Mesendoderm (in vitro differentiated cells): ENCODE measurements at regions not wholly inside any gene's neighbourhood (a gene's known extent, or its start where the extent isn't known, plus 50 kb on each side); places are given as distances from the start of the nearest gene placed in this dataset.
A peak's percentile ranks its signal among the peaks of the same experiment; 100 is the strongest.

ENCODE experiments used
- DNase-seq: peaks from one replicate; pipeline ENCODE4 v3.0.0; 2013
- H2AK5ac ChIP-seq: 2 replicates; pipeline ENCODE4 v1.6.1; 2013; ENCODE audit warnings: low read length, inconsistent platforms
- H2BK120ac ChIP-seq: 2 replicates; pipeline ENCODE4 v1.6.1; 2013; ENCODE audit warnings: low read depth, mild to moderate bottlenecking, low read length, moderate library complexity, mixed read lengths
- H2BK15ac ChIP-seq: replicated peaks from 2 replicates; pipeline ENCODE4 v1.6.1; 2013; ENCODE audit warnings: low read depth, mild to moderate bottlenecking, moderate library complexity
- H2BK5ac ChIP-seq: 2 replicates; pipeline ENCODE4 v1.6.1; 2013; ENCODE audit warnings: low read length, inconsistent platforms
- H3K18ac ChIP-seq: 2 replicates; pipeline ENCODE4 v1.6.1; 2013; ENCODE audit warnings: mild to moderate bottlenecking, low read length, mixed read lengths
- H3K23ac ChIP-seq: one replicate; pipeline ENCODE4 v1.6.1; 2013; ENCODE audit warnings: low read length
- H3K27ac ChIP-seq: 2 replicates; pipeline ENCODE4 v1.5.1; 2013; ENCODE audit warnings: low read depth, mild to moderate bottlenecking, inconsistent platforms, low read length, moderate library complexity
- H3K27me3 ChIP-seq: 2 replicates; pipeline ENCODE4 v1.6.1; 2013; ENCODE audit warnings: low read length, control low read depth, mild to moderate bottlenecking, inconsistent platforms; ENCODE audit not compliant: insufficient read depth, poor library complexity
- H3K36me3 ChIP-seq: 2 replicates; pipeline ENCODE4 v1.6.1; 2013; ENCODE audit warnings: low read length, inconsistent platforms; ENCODE audit not compliant: control insufficient read depth, insufficient read depth
- H3K4ac ChIP-seq: one replicate; pipeline ENCODE4 v1.6.1; 2013; ENCODE audit warnings: low read depth, mild to moderate bottlenecking, low read length, moderate library complexity
- H3K4me1 ChIP-seq: 2 replicates; pipeline ENCODE4 v1.6.1; 2013; ENCODE audit warnings: low read depth, low read length, inconsistent platforms; ENCODE audit not compliant: control insufficient read depth
- H3K4me2 ChIP-seq: 2 replicates; pipeline ENCODE4 v1.6.1; 2013; ENCODE audit warnings: low read length
- H3K4me3 ChIP-seq: 2 replicates; pipeline ENCODE4 v1.5.1; 2013; ENCODE audit warnings: mild to moderate bottlenecking, low read length
- H3K56ac ChIP-seq: one replicate; pipeline ENCODE4 v1.6.1; 2013; ENCODE audit warnings: low read length
- H3K79me1 ChIP-seq: 2 replicates; pipeline ENCODE4 v1.6.1; 2013; ENCODE audit warnings: low read length, inconsistent platforms
- H3K79me2 ChIP-seq: 2 replicates; pipeline ENCODE4 v1.6.1; 2013; ENCODE audit warnings: mild to moderate bottlenecking, low read length; ENCODE audit not compliant: control insufficient read depth, insufficient read depth
- H3K9ac ChIP-seq: 2 replicates; pipeline ENCODE4 v1.6.1; 2013; ENCODE audit warnings: low read length, inconsistent platforms
- H4K5ac ChIP-seq: one replicate; pipeline ENCODE4 v1.6.1; 2013; ENCODE audit warnings: low read length
- H4K8ac ChIP-seq: one replicate; pipeline ENCODE4 v1.6.1; 2013; ENCODE audit warnings: low read depth, mild to moderate bottlenecking, control low read depth, low read length, moderate library complexity
- WGBS: extraction: QIAGEN DNeasy Blood & Tissue Kit; methylation state at CpG from one replicate; pipeline ENCODE4 v1.1.7; 2013; ENCODE audit warnings: low lambda C conversion rate, missing lambda C conversion rate; ENCODE audit not compliant: insufficient coverage; ENCODE audit errors: extremely low coverage; 5-methylcytosine and 5-hydroxymethylcytosine counted together

DNA sequence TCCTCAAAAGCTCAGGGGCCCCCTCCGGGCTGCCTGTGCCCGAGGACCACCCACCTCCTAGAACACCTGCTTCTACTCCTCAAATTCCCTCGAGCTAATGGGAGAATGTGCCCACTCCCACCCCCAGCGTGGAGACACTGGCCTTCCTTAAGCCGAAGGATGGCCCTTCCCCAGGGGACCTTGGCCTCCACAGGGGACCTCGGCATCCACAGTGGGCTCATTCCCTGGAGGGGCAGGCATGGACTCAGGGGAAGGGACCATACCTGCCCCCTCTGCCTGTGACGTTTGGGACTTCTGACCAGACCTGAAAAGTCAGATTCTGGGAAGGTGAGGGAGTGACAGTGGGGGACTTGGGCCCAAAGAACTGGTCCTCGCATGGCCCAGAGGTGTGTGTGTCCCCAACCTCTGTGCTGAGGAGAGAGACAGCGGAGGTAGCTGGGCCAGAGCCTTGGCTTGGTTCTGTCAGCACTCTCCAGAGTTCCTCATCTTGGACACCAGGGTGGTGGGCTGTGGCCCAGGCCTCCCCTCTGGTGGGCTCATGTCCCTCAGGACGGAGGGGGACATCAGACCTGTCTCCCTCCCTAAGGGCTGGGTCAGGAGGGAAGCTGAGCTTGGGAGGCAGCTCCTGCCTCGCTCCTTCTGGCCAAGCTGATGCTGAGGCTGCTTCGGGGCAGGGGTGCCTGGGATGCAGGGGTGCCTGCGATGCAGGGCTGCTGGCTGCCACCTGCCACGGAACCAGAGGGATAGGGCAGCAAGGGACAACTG is 240.4 kb downstream of the HAUS1 start:
- Histone ChIP-seq H3K4me3 (no peak overlapping the region), H3K56ac (no peak overlapping the region), H2BK120ac (no peak overlapping the region), H3K79me1 (peaks cover 16% of the 10 kb centered on the region), H3K4me1 (peaks cover 3% of the 10 kb centered on the region), H3K18ac (no peak overlapping the region), H3K23ac (no peak overlapping the region), H2BK5ac (no peak overlapping the region), H3K27me3 (no peaks in the 10 kb centered on the region), H4K5ac (no peak overlapping the region), H3K9ac (no peak overlapping the region), H3K4me2 (no peak overlapping the region), H3K36me3 (peaks cover under 1% of the 10 kb centered on the region), H3K27ac (no peak overlapping the region), H4K8ac (no peak overlapping the region), H2BK15ac (no peak overlapping the region), H3K4ac (no peak overlapping the region), H2AK5ac (no peak overlapping the region), H3K79me2 (peaks cover 2% of the 10 kb centered on the region)
- WGBS: no CpG with 5 or more reads among the region's 14 CpGs
- no peak for DNase-seq

DNA sequence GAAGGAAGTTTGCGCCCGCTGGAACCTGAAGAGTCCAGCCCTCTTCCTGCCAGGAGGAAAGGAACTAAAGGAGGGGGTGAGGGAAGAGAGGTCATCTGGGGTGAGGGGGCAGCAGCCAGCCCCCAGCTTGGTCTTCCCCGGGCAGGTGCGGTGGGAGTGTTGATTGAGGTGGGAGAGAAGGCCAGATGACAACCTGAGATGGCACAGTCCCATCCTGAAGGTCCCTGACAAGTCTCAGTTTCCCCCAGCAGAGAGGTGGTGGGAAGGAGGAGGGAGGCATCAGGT is 240.9 kb downstream of the HAUS1 start:
- no peak overlapping the region for H3K4me3 ChIP-seq
- no peak overlapping the region for H2AK5ac ChIP-seq
- no peak for DNase-seq
- H2BK5ac ChIP-seq: no peak overlapping the region
- peaks cover 2% of the 10 kb centered on the region for H3K36me3 ChIP-seq
- no peak overlapping the region for H2BK120ac ChIP-seq
- H2BK15ac ChIP-seq: no peak overlapping the region
- peaks cover 3% of the 10 kb centered on the region for H3K4me1 ChIP-seq
- H3K79me2 ChIP-seq: peaks cover 2% of the 10 kb centered on the region
- H3K9ac ChIP-seq: no peak overlapping the region
- H4K5ac ChIP-seq: no peak overlapping the region
- no peak overlapping the region for H3K27ac ChIP-seq
- no peaks in the 10 kb centered on the region for H3K27me3 ChIP-seq
- no peak overlapping the region for H3K4me2 ChIP-seq
- no peak overlapping the region for H3K4ac ChIP-seq
- H3K23ac ChIP-seq: no peak overlapping the region
- H3K56ac ChIP-seq: no peak overlapping the region
- H3K79me1 ChIP-seq: peaks cover 19% of the 10 kb centered on the region
- no peak overlapping the region for H3K18ac ChIP-seq
- no peak overlapping the region for H4K8ac ChIP-seq
- WGBS: no CpG with 5 or more reads among the region's 4 CpGs

DNA sequence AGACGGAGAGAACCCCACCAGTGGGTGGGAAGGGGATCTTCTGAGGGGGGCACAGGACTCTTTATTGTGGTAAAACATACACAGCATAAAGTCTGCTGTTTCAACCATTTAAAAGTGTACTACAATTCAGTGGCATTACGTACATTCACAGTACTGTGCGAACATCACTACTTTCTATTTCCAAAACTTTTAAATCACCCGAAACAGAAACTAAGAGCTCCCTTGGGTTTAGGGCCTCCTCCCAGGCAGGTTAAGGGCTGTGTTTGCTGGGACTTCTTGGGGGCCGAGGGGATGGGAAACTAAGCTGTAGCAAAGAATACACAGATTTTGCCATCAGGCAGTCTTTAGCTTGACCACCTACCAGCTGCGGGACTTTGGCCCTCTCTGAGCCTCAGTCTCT is 242.0 kb downstream of the HAUS1 start:
- peaks cover 18% of the 10 kb centered on the region for H3K79me1 ChIP-seq
- no peaks in the 10 kb centered on the region for H3K27me3 ChIP-seq
- no peaks in the 10 kb centered on the region for H3K79me2 ChIP-seq
- no peak overlapping the region for H2BK15ac ChIP-seq
- WGBS: no CpG with 5 or more reads among the region's 6 CpGs
- no peak for DNase-seq
- H2BK5ac ChIP-seq: no peak overlapping the region
- H4K5ac ChIP-seq: no peak overlapping the region
- no peak overlapping the region for H3K9ac ChIP-seq
- no peak overlapping the region for H2BK120ac ChIP-seq
- H2AK5ac ChIP-seq: no peak overlapping the region
- H3K27ac ChIP-seq: no peak overlapping the region
- no peak overlapping the region for H4K8ac ChIP-seq
- H3K4me3 ChIP-seq: no peak overlapping the region
- no peak overlapping the region for H3K56ac ChIP-seq
- no peak overlapping the region for H3K4ac ChIP-seq
- H3K18ac ChIP-seq: no peak overlapping the region
- H3K36me3 ChIP-seq: peaks cover 2% of the 10 kb centered on the region
- no peak overlapping the region for H3K23ac ChIP-seq
- no peak overlapping the region for H3K4me2 ChIP-seq
- H3K4me1 ChIP-seq: peaks cover 3% of the 10 kb centered on the region

DNA sequence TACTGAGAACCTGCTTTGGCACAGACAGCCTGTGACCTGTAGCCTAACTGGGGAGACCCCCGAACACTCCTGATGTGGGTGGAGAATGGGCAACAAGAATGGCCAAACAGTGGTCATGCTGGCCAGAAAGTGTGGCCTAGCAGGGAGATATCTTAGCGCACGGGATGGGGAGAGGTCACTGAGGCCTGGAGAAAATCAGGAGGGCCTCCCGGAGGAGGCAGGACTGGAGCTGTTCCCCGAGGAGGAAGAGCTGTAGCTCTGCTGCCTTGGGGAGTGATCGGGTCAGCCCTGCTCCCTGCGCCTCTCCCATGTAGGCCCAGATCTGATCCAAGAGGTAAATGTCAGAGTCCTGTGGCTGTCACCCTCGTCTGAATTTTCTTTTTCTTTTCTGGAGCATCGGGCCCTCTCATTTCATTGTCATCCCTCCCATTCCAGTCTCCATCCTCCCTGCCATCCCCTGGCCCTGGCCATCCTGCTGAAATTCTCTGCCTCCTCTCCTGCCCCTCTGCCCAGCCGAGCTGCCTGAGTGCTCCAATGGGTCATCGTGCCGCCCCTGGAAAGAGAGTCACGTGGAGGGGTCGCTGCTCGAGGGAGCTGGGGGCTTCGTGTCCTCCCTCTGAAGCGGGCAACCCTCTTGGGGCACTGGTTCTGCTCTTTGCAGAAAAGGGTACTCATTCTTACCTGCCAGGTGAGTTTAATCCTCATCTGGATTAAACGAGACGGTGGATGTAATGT is 242.9 kb downstream of the HAUS1 start:
- peaks cover 17% of the 10 kb centered on the region for H3K79me1 ChIP-seq
- no peak overlapping the region for H3K4me3 ChIP-seq
- H2BK5ac ChIP-seq: no peak overlapping the region
- no peaks in the 10 kb centered on the region for H3K79me2 ChIP-seq
- H3K36me3 ChIP-seq: peaks cover 2% of the 10 kb centered on the region
- H3K4me1 ChIP-seq: peaks cover 3% of the 10 kb centered on the region
- H3K9ac ChIP-seq: no peak overlapping the region
- no CpG with 5 or more reads among the region's 19 CpGs for WGBS
- DNase-seq: no peak
- no peak overlapping the region for H3K56ac ChIP-seq
- H3K27ac ChIP-seq: no peak overlapping the region
- H2BK15ac ChIP-seq: no peak overlapping the region
- H4K8ac ChIP-seq: no peak overlapping the region
- no peak overlapping the region for H3K4me2 ChIP-seq
- H3K4ac ChIP-seq: no peak overlapping the region
- peak overlapping the region; percentile 29 for H3K23ac ChIP-seq
- no peak overlapping the region for H4K5ac ChIP-seq
- H3K18ac ChIP-seq: no peak overlapping the region
- H3K27me3 ChIP-seq: no peaks in the 10 kb centered on the region
- H2BK120ac ChIP-seq: no peak overlapping the region
- H2AK5ac ChIP-seq: no peak overlapping the region

DNA sequence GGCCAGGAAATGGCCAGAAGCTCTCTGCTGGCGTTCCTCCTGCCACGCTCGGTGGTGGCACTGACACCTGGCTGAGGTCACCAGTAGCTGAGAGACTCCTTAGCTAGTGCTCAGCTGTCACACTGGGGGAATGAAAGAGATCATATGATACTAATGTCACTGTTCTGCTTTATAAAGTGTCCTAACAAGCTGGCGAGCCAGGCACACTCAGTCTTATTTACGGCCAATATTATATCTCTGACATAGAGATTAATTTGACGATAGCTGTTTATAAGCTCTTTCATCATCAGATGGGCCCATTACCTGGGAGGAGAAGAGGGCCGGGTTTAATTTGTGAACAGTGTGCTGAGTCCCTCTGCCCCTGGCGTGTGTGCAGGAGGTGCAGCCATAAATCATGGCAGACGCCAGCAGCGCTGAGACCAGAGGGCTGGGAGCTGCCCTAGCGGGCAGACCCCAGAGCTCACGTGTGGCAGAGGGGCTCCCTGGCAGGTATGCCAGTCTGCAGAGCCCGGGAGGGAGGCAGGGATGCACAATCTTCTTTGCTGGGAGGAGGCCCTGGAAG is 246.5 kb downstream of the HAUS1 start:
- no peak overlapping the region for H3K4me2 ChIP-seq
- no peak overlapping the region for H3K4ac ChIP-seq
- no peak overlapping the region for H3K27ac ChIP-seq
- no peak overlapping the region for H4K5ac ChIP-seq
- H3K18ac ChIP-seq: no peak overlapping the region
- no peak overlapping the region for H2BK120ac ChIP-seq
- H3K27me3 ChIP-seq: no peaks in the 10 kb centered on the region
- no peak overlapping the region for H3K9ac ChIP-seq
- no peak overlapping the region for H3K4me3 ChIP-seq
- no peak overlapping the region for H2BK15ac ChIP-seq
- no peak overlapping the region for H3K23ac ChIP-seq
- peaks cover 3% of the 10 kb centered on the region for H3K79me1 ChIP-seq
- H3K4me1 ChIP-seq: no peaks in the 10 kb centered on the region
- H4K8ac ChIP-seq: no peak overlapping the region
- H3K79me2 ChIP-seq: no peaks in the 10 kb centered on the region
- no peak overlapping the region for H3K56ac ChIP-seq
- peaks cover 2% of the 10 kb centered on the region for H3K36me3 ChIP-seq
- H2BK5ac ChIP-seq: no peak overlapping the region
- no peak overlapping the region for H2AK5ac ChIP-seq
- no CpG with 5 or more reads among the region's 13 CpGs for WGBS
- no peak for DNase-seq
